ENCODE measurements at regions not wholly inside any gene's neighbourhood (a gene's known extent, or its start where the extent isn't known, plus 50 kb on each side); places are given as distances from the start of the nearest gene placed in this dataset.

DNA sequence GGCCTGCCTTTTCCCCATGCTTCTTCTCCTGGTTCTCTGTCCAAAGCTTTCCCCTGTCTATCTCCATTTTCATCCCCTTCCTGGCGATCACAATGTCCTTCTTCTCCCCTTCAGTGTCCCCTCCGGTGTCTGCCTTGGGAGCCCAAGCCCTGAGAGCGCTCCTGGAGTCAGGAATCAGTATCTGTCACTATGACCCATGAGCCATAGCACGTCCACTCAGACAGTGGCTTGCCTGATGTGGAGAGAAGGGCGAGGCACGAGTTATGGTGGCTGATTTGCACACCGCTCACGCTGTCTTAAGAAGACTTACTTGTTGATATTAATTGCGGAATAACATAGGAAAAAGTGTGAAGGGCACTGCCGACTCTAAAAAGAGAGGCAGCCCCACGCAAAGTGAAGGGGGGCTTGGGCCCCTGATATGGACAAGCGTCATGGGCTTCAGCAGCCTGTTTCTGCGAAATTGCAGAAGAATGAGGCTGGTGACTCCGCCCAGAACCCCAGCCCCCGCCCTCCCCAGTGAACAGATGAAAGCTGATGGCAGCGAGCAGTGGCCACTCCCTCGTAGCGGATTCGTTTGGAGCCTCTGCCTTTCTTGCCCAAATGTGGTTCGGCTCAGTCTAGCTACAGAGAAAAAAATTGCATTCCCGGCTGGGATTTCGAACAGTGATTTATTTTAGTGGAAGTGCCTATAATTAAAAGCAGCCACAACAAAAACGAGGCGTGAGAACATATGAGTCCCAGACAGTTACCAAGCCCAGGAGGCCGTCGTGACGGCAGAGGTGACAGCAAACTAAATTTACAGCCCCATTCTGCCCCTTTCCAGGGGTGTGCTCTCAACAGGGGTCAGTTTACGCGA, 149.8 kb downstream of the ICE1 start:
- no peak for TF ChIP-seq POLR2A (IDR thresholded peaks at IDR 0.05)
- TF ChIP-seq, protein P1, sequence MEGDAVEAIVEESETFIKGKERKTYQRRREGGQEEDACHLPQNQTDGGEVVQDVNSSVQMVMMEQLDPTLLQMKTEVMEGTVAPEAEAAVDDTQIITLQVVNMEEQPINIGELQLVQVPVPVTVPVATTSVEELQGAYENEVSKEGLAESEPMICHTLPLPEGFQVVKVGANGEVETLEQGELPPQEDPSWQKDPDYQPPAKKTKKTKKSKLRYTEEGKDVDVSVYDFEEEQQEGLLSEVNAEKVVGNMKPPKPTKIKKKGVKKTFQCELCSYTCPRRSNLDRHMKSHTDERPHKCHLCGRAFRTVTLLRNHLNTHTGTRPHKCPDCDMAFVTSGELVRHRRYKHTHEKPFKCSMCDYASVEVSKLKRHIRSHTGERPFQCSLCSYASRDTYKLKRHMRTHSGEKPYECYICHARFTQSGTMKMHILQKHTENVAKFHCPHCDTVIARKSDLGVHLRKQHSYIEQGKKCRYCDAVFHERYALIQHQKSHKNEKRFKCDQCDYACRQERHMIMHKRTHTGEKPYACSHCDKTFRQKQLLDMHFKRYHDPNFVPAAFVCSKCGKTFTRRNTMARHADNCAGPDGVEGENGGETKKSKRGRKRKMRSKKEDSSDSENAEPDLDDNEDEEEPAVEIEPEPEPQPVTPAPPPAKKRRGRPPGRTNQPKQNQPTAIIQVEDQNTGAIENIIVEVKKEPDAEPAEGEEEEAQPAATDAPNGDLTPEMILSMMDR (IDR thresholded peaks at IDR 0.05) = no peak
- TF ChIP-seq POLR2AphosphoS5 (IDR thresholded peaks at IDR 0.05) = no peak

Measured in breast epithelium (tissue), 3 donors.